Medulla oblongata (tissue), 1 donor: ENCODE measurements at regions not wholly inside any gene's neighbourhood (a gene's known extent, or its start where the extent isn't known, plus 50 kb on each side); places are given as distances from the start of the nearest gene placed in this dataset.
"Not testable (repeated sequence)": the region's sequence is repeated elsewhere in the genome, so short reads cannot be mapped to it uniquely, and the experiment has no call there.

Experiments used
- DNase-seq: peaks from one replicate; pipeline ENCODE4 v3.0.0-alpha.2; 2015; ENCODE audit errors: extremely low spot score

- DNase-seq = not testable (repeated sequence)
Measured at GRCh38 chr14:19346074-19346480, 88.1 kb downstream of the POTEG start.

GRCh38 chr14:19346636-19347035, 87.5 kb downstream of the POTEG start:
- not testable (repeated sequence) for DNase-seq

GRCh38 chr14:19347112-19347511, 87.0 kb downstream of the POTEG start:
- DNase-seq = not testable (repeated sequence)
